ENCODE measurements at regions not wholly inside any gene's neighbourhood (a gene's known extent, or its start where the extent isn't known, plus 50 kb on each side); places are given as distances from the start of the nearest gene placed in this dataset.

DNA sequence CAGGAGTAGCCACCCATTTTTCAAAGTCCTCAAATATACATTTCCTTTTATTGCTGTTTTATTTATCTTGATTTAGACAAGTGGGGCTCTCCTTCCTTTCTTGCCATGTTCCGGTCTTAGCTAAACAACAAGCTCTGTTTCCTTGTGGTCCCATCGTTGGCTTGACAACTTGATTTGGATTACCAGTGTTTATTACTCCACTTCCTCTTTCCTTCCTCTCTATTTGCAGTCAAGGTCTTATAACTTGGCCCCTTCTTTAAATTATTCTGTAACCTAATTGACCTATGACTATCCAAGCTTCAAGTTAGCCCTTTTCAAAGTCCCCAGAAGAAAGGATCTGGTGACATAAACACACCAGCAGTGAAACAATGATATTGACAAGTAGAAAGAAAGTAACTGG, 130.6 kb upstream of the STT3B start:
- TF ChIP-seq, protein P1, sequence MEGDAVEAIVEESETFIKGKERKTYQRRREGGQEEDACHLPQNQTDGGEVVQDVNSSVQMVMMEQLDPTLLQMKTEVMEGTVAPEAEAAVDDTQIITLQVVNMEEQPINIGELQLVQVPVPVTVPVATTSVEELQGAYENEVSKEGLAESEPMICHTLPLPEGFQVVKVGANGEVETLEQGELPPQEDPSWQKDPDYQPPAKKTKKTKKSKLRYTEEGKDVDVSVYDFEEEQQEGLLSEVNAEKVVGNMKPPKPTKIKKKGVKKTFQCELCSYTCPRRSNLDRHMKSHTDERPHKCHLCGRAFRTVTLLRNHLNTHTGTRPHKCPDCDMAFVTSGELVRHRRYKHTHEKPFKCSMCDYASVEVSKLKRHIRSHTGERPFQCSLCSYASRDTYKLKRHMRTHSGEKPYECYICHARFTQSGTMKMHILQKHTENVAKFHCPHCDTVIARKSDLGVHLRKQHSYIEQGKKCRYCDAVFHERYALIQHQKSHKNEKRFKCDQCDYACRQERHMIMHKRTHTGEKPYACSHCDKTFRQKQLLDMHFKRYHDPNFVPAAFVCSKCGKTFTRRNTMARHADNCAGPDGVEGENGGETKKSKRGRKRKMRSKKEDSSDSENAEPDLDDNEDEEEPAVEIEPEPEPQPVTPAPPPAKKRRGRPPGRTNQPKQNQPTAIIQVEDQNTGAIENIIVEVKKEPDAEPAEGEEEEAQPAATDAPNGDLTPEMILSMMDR (IDR thresholded peaks at IDR 0.05) = no peak
- TF ChIP-seq POLR2A (IDR thresholded peaks at IDR 0.05) = no peak
- no peak for TF ChIP-seq EP300 (IDR thresholded peaks at IDR 0.05)
- no peak for TF ChIP-seq POLR2AphosphoS5 (IDR thresholded peaks at IDR 0.05)
